GM12874 (cell line): ENCODE measurements at regions not wholly inside any gene's neighbourhood (a gene's known extent, or its start where the extent isn't known, plus 50 kb on each side); places are given as distances from the start of the nearest gene placed in this dataset.

Experiments used
- CTCF ChIP-seq: IDR thresholded peaks from 2 replicates; pipeline ENCODE4 v1.5.1; 2011; ENCODE audit warnings: low read depth, mild to moderate bottlenecking, control low read depth, low read length, moderate library complexity; ENCODE audit not compliant: insufficient read depth

- TF ChIP-seq CTCF: no peak
Observed at GRCh38 chr4:134122903-134123302, 78.7 kb downstream of the PABPC4L start.

GRCh38 chr4:134117392-134118183 is 84.0 kb downstream of the PABPC4L start:
- no peak for TF ChIP-seq CTCF

GRCh38 chr4:134089885-134090284 is 111.7 kb downstream of the PABPC4L start:
- no peak for TF ChIP-seq CTCF

- TF ChIP-seq CTCF: no peak
Observed at GRCh38 chr4:134085496-134085895, 116.1 kb downstream of the PABPC4L start.

- TF ChIP-seq CTCF: no peak
Observed at GRCh38 chr4:134078230-134078914, 123.2 kb downstream of the PABPC4L start.

- TF ChIP-seq CTCF: no peak
Observed at GRCh38 chr4:134073711-134074110, 127.9 kb downstream of the PABPC4L start.

GRCh38 chr4:134072137-134072536 is 129.5 kb downstream of the PABPC4L start:
- no peak for TF ChIP-seq CTCF
